ENCODE measurements at regions not wholly inside any gene's neighbourhood (a gene's known extent, or its start where the extent isn't known, plus 50 kb on each side); places are given as distances from the start of the nearest gene placed in this dataset.

GRCh38 chrX:74080165-74080564 lies 223.8 kb upstream of the ZCCHC13 start:
- TF ChIP-seq CTCF (IDR thresholded peaks at IDR 0.05) (no peak), POLR2A (IDR thresholded peaks at IDR 0.05) (no peak)
